HepG2 (cell line): ENCODE measurements at regions not wholly inside any gene's neighbourhood (a gene's known extent, or its start where the extent isn't known, plus 50 kb on each side); places are given as distances from the start of the nearest gene placed in this dataset.
"Not testable (repeated sequence)": the region's sequence is repeated elsewhere in the genome, so short reads cannot be mapped to it uniquely, and the experiment has no call there.

ENCODE experiments used
- ATAC-seq: fragments of 200-7000 bp; cut with Tn5 transposase; 3 replicates; pipeline ENCODE4 v1.9.1; 2020; ENCODE audit warnings: mild to moderate bottlenecking, moderate library complexity
- BruUV-seq: library from RNA; stranded (reverse); fragments of 400-500 nt; replicated peaks from 2 replicates; lab custom pipeline; 2021; lab: Mats Ljungman, UMichigan
- CTCF ChIA-PET: fragments of 300-600 bp; formaldehyde crosslinking; extraction: SDS; loops from one replicate; lab custom pipeline; 2021; ENCODE audit warnings: low total read pairs, inconsistent platforms, low intra/inter-chr PET ratio; lab: Yijun Ruan, JAX
- POLR2A ChIA-PET: fragments of 350-600 bp; sonication (Branson Sonifier 250); formaldehyde crosslinking; loops from one replicate; lab custom pipeline; 2020; ENCODE audit warnings: antibody characterized with exemption, inconsistent platforms; lab: Yijun Ruan, JAX
- DNase-seq: peaks from one replicate; pipeline ENCODE4 v3.0.0-alpha.2; 2015; ENCODE audit warnings: low spot score
- FAIRE-seq: peaks from 3 replicates; lab custom pipeline; 2011; peaks lifted over from hg19 to GRCh38; lab: Jason Lieb, UNC
- H2AFZ ChIP-seq: one replicate; pipeline ENCODE4 v1.6.1; 2011; ENCODE audit warnings: low read length, inconsistent platforms
- H3K27ac ChIP-seq: fragments of 300-600 bp; 3 replicates; pipeline ENCODE4 v1.8.0; 2011; ENCODE audit warnings: mixed run types, mild to moderate bottlenecking, mixed read lengths, low read length, inconsistent platforms; ENCODE audit not compliant: insufficient read depth; ENCODE audit errors: extremely low read length
- H3K27me3 ChIP-seq, 2 experiments: fragments of 200-600 bp in 1 of 2; 2 replicates in 1 of 2; 3 replicates in 1 of 2; pipeline versions ENCODE4 v1.6.0 to v1.8.0; 2011; ENCODE audit warnings: low read length in 2 of 2, mild to moderate bottlenecking in 2 of 2, moderate library complexity in 2 of 2, inconsistent platforms in 1 of 2; ENCODE audit not compliant: insufficient read depth in 2 of 2, control insufficient read depth in 1 of 2
- H3K36me3 ChIP-seq, 2 experiments: fragments of 200-600 bp in 1 of 2; replicated peaks in 1 of 2; 2 replicates in 1 of 2; 3 replicates in 1 of 2; pipeline versions ENCODE4 v1.5.1 to v1.8.0; 2011; ENCODE audit warnings: low read length in 2 of 2, inconsistent platforms in 1 of 2; ENCODE audit not compliant: insufficient read depth in 2 of 2, control insufficient read depth in 1 of 2
- H3K4me1 ChIP-seq: 2 replicates; pipeline ENCODE4 v1.5.1; 2012; ENCODE audit warnings: low read length, inconsistent platforms; ENCODE audit not compliant: insufficient read depth
- H3K4me2 ChIP-seq: 2 replicates; pipeline ENCODE4 v1.6.0; 2011; ENCODE audit warnings: low read depth, low read length, inconsistent platforms
- H3K4me3 ChIP-seq, 3 experiments: fragments of 200-600 bp in 1 of 3; sonication (generic), shearing (Covaris generic) in 1 of 3; replicated peaks in 1 of 3; 2 replicates each; pipeline ENCODE4 v1.5.1; 2011 to 2016; ENCODE audit warnings: low read length in 3 of 3, inconsistent platforms in 2 of 3, low read depth in 2 of 3, mild to moderate bottlenecking in 2 of 3, control low read depth in 1 of 3, mixed read lengths in 1 of 3; ENCODE audit not compliant: insufficient read depth in 1 of 3
- H3K79me2 ChIP-seq: one replicate; pipeline ENCODE4 v1.6.1; 2011; ENCODE audit warnings: low read length, inconsistent platforms; ENCODE audit not compliant: insufficient read depth
- H3K9ac ChIP-seq: 2 replicates; pipeline ENCODE4 v1.6.0; 2011; ENCODE audit warnings: mild to moderate bottlenecking, low read depth, low read length, inconsistent platforms; ENCODE audit not compliant: insufficient read depth
- H3K9me3 ChIP-seq: 2 replicates; pipeline ENCODE4 v1.5.1; 2012; ENCODE audit warnings: mild to moderate bottlenecking, low read length
- H4K20me1 ChIP-seq: 2 replicates; pipeline ENCODE4 v1.6.0; 2011; ENCODE audit warnings: inconsistent platforms, mild to moderate bottlenecking, low read length, moderate library complexity; ENCODE audit not compliant: insufficient read depth
- DBP ChIP-seq: sonication (generic); formaldehyde crosslinking; IDR thresholded peaks from 2 replicates; pipeline ENCODE4 v1.4.0; 2020; ENCODE audit warnings: missing genetic modification reagents; ENCODE audit errors: not compliant biosample characterization
- KDM1A ChIP-seq: IDR thresholded peaks from 2 replicates; pipeline ENCODE4 v1.6.1; 2016; ENCODE audit warnings: missing compliant biosample characterization
- MAX ChIP-seq: IDR thresholded peaks from 2 replicates; pipeline ENCODE4 v1.6.1; 2012; ENCODE audit warnings: inconsistent platforms
- NFAT5 ChIP-seq: sonication (generic); formaldehyde crosslinking; IDR thresholded peaks from 2 replicates; pipeline ENCODE4 v1.4.0; 2020; ENCODE audit warnings: missing genetic modification reagents
- REL ChIP-seq: sonication (generic); formaldehyde crosslinking; conservative IDR thresholded peaks from 2 replicates; pipeline ENCODE4 v1.8.0; 2022; ENCODE audit warnings: mild to moderate bottlenecking, missing genetic modification reagents, moderate library complexity
- SNAPC5 ChIP-seq: sonication (generic); formaldehyde crosslinking; IDR thresholded peaks from 2 replicates; pipeline ENCODE4 v1.8.1; 2023; ENCODE audit warnings: mild to moderate bottlenecking, missing genetic modification reagents, borderline replicate concordance
- WGBS: methylation state at CpG from one replicate; pipeline ENCODE4 v1.1.6; 2017; ENCODE audit warnings: low lambda C conversion rate; 5-methylcytosine and 5-hydroxymethylcytosine counted together
- in situ Hi-C: cut with HindIII; loops from 2 replicates; pipeline ENCODE4 v1.10.0; 2017; ENCODE audit warnings: low pct_unique_long_range_greater_than_20kb; ENCODE audit not compliant: extremely low pct_ligation_motif_present
- intact Hi-C: fragments of 100-400 bp; cut with micrococcal nuclease; formaldehyde crosslinking; loops from one replicate; pipeline ENCODE4 v1.10.0; 2022; ENCODE audit not compliant: unreplicated experiment
- TF ChIP-seq, protein P1 (sequence below): sonication (generic); formaldehyde crosslinking; conservative IDR thresholded peaks from 2 replicates; pipeline ENCODE4 v1.8.0; 2022; ENCODE audit warnings: mild to moderate bottlenecking, moderate library complexity, missing genetic modification reagents

DNA sequence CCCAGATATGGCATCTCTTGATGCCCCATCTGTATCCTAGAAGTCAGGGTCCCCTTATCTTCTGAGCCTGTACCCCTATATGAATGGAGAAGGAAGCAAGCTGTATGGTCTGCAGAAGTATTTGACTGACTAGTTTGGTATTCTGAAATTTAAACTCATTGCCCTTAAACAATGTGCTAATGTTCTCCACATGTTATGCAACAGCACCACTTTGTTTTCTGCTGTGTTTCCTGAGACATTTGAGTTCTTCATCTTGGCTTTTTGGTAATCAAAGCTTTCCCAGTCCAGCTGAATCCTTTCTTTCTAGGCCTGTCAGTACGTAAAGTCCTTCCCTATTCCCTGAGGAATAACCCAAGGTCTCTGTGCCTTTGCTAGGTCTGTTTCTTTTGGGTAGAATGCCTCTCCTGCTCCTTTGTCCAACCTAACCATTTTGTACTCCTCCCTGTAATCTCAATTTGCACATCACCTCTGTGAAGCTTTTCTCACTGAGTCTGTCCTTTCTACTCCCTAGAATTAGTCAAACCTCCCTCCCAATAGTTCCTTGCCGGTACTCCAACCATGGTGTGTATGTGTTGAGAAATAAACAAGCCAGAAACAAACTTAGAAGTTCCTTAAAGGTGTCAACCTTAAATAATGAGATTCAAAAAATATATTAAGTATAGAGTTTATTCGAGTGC is 72.1 kb upstream of the HSPB3 start (continued):
- TF ChIP-seq, protein P1, sequence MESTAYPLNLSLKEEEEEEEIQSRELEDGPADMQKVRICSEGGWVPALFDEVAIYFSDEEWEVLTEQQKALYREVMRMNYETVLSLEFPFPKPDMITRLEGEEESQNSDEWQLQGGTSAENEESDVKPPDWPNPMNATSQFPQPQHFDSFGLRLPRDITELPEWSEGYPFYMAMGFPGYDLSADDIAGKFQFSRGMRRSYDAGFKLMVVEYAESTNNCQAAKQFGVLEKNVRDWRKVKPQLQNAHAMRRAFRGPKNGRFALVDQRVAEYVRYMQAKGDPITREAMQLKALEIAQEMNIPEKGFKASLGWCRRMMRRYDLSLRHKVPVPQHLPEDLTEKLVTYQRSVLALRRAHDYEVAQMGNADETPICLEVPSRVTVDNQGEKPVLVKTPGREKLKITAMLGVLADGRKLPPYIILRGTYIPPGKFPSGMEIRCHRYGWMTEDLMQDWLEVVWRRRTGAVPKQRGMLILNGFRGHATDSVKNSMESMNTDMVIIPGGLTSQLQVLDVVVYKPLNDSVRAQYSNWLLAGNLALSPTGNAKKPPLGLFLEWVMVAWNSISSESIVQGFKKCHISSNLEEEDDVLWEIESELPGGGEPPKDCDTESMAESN, result no peak

DNA sequence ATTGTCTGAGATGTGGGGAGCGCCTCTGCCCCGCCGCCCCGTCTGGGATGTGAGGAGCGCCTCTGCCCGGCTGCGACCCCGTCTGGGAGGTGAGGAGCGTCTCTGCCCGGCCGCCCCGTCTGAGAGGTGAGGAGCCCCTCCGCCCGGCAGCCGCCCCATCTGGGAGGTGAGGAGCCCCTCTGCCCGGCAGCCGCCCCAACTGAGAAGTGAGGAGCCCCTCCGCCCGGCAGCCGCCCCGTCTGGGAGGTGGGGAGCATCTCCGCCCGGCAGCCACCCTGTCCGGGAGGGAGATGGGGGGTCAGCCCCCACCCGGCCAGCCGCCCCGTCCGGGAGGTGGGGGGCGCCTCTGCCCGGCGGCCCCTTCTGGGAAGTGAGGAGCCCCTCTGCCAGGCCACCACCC is 70.9 kb upstream of the ARL15 start:
- WGBS, result 82% methylated on average over 7 of the region's 31 CpGs
- ATAC-seq, intact Hi-C loops, FAIRE-seq, H3K27ac ChIP-seq, CTCF ChIA-PET, BruUV-seq, H4K20me1 ChIP-seq, POLR2A ChIA-PET, H3K79me2 ChIP-seq, H3K27me3 ChIP-seq, H3K36me3 ChIP-seq, in situ Hi-C loops, DNase-seq, H2AFZ ChIP-seq, H3K4me2 ChIP-seq, H3K9me3 ChIP-seq, H3K4me3 ChIP-seq, H3K9ac ChIP-seq, H3K4me1 ChIP-seq: not testable (repeated sequence)

DNA sequence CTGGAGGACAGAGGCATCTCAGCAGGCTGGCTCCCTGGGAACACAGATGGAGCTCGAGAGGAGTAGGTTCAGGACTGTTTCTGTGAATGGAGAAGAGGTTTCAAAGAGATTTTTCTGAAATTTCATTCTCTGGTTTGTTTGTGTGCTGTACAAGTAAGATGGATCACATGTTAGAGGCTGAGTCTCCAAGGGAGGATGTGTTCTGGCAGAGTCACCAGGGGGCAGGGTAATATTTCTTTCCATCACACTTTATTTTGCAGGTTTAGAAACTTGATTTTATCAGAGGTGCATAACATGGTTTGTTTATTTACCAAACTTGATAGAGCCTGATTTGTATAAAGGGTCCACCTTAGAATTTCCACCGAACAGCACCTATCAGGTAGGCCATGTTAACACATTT is 69.2 kb upstream of the ARL15 start:
- H2AFZ ChIP-seq, result no peak overlapping the region
- no peak overlapping the region for H3K4me3 ChIP-seq
- DNase-seq, result no peak
- no peak overlapping the region for H3K9ac ChIP-seq
- no peak for ATAC-seq
- intact Hi-C loops, result no loop called here
- no peaks in the 10 kb centered on the region for H3K9me3 ChIP-seq
- BruUV-seq, result no TSS peak
- POLR2A ChIA-PET, result no interaction called here
- H3K79me2 ChIP-seq, result no peaks in the 10 kb centered on the region
- FAIRE-seq, result no peak
- CTCF ChIA-PET, result no interaction called here
- no peaks in the 10 kb centered on the region for H3K4me1 ChIP-seq
- H3K4me2 ChIP-seq, result no peak overlapping the region
- H3K27ac ChIP-seq, result no peak overlapping the region
- no peaks in the 10 kb centered on the region for H4K20me1 ChIP-seq
- H3K27me3 ChIP-seq, result no peaks in the 10 kb centered on the region
- in situ Hi-C loops, result no loop called here
- WGBS, result 4% methylated on average over 2 of the region's 2 CpGs
- no peaks in the 10 kb centered on the region for H3K36me3 ChIP-seq
- no peak for TF ChIP-seq DBP (CRISPR knock-in tag)
- TF ChIP-seq MAX, result no peak
- TF ChIP-seq NFAT5, result no peak
- no peak for TF ChIP-seq KDM1A (CRISPR knock-in tag)
- no peak for TF ChIP-seq REL (CRISPR knock-in tag)
- TF ChIP-seq SNAPC5 (CRISPR knock-in tag), result no peak
